Limb (tissue), 2 donors: ENCODE measurements at regions not wholly inside any gene's neighbourhood (a gene's known extent, or its start where the extent isn't known, plus 50 kb on each side); places are given as distances from the start of the nearest gene placed in this dataset.

Experiments
- DNase-seq, 2 donors: peaks; one replicate each; pipeline ENCODE4 v3.0.0-alpha.2; 2016; ENCODE audit errors: extremely low spot score in 2 of 2

DNA sequence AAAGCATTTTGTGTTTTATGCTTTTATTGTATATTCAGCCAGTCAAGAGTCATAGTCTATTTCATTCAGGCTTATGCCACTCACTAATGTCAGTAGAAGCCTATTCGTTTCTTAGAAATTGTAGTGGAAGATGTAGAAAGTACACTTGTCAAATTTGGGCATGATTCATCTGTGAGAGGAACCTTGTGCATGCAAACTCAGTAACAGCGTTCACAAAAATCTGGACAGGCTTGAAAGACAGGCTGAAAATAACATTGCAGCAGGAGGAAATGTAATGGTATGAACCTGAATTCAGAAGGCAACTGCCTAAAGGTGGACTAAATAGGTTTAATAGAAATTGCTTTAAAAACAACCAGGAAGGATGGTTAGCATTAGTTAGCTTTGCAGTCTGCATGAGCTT lies 213.5 kb downstream of the CMPK2 start:
- DNase-seq = no peak

DNA sequence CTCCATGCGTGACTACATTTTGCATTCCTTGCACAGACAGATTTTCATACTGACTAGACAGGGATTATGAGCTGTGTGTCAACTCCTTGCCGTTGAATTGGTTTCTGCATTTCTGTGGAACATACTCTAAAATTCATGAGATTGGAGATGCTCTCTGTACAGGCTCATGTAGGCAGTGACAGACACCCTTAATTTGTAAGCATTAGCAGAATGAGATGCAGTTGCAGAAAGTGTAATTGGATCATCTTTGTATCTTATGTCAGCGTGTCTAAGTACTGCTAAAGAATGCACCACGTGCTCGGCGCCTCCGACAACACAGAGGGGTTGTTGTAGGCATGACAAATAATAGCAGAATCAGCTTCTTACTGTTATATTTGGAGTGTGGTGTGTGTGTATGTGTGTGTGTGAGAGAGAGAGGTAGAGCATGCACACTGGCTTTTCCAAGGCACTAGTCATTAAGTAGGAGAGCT lies 212.4 kb downstream of the CMPK2 start:
- no peak for DNase-seq

DNA sequence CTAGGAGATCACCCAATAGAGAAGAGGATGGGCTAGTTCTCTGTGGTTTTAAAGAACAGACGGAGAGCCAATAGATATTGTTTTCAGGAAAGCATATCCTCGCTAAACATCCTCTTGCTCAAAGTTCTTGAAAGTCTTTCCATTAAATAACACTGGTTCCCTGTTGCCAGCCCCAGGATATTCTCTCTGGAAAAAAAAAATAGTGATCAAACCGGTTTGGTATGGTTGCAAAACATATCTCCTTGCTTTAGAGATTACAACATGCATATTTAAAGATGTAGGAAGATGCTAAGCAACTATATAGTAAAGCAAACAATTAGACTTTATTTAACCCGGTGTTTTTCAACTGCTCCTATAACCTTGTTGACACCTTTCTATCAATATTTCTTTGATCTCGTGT lies 211.4 kb downstream of the CMPK2 start:
- DNase-seq = no peak

DNA sequence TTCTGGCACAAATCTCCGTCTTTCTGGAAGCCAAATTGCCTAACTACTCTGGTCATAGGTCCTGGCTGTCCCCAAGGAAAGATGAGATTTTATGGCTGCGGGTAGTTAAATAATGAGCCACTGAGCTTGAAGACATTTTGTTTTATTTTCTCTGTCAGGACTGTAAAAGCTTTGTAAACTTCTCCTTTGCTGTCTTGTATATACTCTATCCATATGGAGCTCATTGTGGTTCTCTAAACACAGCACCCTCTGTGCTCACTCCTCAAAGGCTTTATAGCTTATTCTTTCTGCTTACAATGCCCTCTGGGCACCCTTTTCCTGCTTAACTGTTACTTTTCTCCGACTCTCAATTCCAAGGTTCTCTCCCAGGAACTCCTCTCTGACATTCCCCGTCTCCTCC lies 209.1 kb downstream of the CMPK2 start:
- no peak for DNase-seq

DNA sequence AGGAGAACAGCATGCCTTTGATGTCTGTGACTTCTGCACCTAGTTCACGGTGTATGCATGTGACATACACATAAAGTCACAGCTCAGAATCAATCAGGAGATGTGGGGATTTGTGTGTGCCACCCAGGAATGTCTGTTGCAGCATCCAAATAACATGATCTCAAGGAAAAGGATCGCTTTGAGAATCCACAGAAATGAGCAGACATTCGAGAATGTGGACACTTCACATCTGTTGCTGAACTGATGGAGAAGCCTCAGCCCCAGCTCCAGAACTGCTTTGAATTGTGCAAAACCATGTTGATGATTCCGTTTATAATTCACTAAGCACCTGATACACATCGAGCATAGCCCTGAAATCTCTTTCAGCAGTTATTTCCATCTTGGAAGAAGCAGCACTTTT lies 208.6 kb downstream of the CMPK2 start:
- no peak for DNase-seq

DNA sequence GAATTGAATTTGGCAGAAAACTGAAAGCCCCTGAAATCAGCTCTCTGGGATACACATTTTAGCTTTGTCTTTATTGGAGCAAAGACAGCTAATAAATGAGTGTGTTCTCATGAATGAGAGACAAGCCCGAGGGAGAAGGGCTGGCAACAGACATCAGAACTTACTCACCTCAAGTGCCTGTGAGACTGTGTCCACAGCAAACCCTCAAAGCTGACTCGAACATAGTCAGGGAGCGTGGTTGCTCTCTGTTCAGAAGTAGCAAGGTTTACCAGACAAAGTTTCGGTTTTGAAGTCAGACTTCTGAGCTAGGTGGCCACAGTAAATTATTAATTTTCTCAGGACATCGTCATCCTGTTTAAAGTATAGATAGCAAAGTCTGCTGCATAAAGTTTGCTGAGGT lies 207.9 kb downstream of the CMPK2 start:
- DNase-seq = no peak

DNA sequence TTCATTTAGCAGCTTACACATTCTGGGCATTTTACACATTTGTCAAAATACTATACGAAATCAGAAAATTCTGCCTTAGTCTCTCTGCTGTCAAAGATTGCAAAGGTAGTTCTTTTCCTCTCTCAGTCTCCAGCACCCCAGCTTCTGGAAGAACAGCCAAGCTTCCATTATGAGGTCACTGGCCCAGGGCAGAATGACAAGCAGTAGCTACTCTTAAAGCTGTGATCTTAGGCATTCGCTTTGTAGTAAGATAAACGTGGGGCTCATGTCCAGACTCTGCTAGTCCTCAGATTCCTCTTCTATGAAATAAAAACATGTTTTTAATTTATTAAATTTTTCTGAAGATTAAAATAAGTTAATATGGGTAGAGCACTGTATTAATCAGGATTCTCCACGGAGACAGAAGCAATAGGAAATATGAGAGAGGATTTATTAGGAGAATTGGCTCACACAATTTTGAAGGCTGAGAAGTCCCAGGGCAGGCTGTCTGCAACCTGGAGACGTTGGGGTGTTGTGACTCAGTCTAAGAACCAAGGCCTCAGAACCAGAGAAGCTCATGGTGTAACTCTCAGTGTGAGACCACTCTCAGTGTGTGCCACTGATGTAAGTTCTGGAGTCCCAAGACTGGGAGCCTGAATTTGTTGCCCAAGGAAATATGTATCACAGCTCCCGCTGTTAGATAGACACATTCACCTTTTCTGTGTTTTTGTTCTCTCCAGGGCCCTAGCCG lies 201.2 kb downstream of the CMPK2 start:
- no peak for DNase-seq

DNA sequence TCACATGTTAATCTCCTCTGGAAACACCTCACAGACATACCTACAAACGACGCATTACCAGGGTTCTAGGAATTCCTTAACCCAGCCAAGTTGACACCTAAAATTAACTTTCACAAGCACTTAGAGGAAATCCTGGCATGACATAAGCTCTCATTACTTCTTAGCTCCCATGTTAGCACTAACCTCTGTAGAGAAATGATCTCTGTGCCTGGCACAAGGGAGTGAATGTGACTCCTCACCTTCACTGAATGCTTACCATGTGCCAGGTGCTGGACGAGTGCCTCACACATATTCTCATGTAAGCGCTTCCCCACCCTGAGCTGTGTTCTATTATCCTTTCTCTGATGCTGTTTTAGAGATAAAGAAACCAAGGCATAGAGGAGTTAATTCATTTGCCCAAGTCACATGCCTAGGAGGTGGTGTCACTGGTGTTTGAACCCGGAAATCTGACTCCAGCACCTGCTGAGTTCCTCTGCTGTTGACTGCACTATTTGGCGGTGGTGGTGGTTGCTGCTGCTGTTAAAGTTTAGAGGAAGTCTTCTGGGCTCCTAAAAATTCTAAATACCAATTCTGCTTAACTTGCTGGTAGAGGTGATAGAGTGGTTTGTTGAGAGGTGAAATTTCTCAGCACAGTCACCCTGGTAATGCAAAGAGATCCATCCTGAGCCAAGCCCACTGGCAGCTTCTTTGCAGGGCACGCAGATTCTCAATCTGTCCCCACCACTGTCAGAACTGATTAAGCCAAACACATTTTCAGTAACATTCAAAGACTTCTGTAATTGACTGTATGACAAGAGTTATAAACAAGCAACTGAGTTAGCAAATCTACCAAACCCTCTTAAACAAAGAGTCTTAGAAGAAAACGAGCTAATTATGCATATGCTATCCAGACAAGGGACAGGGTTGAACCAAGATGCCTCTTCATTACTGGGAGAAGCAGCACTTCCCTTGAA lies 200.3 kb downstream of the CMPK2 start:
- DNase-seq = no peak

DNA sequence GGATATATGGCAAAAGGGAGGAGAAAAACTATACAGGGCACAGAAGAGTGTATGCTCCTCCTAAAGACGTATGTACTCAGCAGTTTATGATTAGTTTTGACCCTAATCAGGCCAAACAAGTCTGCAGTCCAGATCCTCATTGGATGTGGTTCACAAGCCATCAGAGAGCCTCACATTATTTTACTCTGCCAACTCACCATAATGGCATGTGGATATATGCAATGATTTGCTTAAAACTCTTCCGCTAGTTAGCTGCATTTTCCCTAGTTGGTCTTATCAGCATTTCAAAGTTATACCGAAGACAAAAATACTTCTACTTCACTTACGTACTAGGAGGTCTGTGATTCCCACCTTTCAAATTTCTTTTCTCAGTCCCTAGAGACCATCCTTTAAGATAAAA lies 198.4 kb downstream of the CMPK2 start:
- no peak for DNase-seq

DNA sequence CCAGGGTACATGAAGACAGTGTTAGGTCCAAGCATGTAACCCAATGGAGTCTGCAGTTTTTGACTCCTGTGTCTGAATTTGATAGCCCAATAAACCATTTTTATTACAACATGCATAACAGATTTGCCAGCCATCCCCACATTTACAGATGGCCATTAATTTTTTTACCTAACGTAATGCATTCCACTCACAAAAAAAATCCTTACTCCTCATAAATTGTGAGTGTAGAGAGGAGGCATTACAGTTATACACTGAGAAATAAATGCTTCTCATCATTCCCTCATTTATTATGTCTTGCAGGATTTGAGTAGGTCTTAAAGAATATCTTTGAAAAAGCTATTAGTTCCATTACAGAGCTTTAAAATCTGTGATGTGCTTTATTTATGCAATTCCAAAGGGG lies 193.8 kb downstream of the CMPK2 start:
- no peak for DNase-seq

DNA sequence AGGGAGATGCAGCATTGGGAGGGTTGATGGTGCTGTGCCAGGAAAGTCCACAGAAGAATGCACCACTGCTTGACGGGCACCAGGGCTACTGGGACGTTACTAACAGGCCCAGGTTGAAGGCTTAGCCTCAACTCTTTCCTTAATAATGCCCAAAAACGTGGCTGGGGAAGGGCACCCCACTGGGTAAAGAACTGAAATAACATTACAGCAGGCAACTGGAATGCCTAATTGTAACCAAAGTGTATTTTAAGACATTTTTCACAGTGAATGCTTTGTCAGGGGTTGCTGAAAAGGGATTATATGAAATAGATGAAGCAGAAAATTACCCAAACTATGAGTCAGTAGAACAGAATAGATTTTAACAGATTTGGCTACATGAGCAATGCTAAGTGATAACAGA lies 191.3 kb downstream of the CMPK2 start:
- no peak for DNase-seq

DNA sequence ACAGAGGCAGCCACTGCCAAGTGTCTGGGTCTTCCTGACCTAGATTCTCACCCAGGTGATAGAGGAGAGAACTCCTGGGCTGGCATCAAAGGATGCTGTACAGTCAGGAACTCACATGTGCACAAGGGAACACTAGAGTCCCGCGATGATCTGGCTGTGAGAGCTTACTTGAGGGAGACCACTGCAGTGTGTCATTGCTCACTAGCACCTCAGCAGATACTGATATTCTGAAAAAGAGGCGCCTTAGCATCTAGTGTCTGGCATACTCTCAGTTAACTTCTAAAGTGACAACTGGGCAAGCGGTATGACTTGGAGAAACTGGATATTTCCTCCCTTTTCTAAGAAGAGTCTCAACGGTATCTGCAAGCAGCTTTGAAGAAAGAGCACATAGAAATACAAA lies 189.9 kb downstream of the CMPK2 start:
- no peak for DNase-seq

DNA sequence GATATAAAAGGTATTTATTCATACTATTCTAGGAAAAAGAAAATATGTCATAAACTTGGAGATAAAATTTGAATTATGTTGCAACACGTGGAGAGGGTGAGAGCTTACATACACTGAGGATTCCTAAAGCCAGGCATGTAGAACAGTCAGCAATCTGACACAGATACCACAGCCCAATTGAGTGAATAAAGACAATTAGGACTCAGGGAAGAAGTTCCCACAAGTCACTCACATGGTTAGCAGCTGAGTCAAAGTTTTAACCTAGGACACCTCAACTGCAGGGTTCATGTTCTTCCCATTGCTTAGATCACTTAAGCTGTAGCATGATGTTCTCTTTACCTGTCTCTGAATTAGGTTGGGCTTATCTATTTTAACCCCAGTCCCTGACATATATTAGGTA lies 189.5 kb downstream of the CMPK2 start:
- DNase-seq = no peak

DNA sequence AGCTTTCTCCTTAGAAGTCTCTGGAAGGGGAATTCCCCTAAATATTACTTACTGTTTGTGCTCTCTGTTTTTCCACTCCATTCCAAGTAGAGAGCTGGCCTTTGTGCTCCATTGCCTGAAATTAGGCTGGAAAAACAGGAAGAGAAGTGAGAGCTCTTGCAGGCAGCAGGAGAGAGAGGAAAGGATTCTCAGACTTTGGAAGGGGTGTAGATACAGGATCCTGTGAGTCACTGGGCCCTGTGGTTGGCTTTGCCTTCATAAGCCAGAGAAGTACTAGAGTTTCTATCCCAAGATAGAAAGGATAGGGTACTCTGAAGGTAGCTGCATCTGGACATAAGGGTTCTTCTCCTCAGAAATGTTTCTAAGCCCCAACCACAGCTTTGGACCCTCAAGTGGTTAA lies 188.9 kb downstream of the CMPK2 start:
- DNase-seq = no peak

DNA sequence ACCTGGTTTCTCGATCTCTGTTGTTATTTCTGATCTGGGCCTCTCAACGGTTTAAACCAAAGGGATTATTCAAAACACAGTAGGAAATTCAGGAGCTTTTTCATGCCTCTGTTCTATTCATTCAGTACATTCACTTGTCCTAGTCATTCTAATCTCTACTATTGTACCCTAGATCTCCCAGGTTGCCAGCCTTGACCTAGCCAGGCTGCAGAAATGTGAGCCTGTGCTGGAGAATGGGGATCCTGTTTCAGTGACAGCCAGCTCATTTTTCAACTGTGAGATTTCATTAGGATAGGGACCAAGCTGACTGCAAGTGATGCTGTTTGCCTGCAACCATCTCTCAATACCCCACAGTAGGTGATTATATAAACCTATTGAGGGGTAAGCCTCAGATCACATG lies 186.2 kb downstream of the CMPK2 start:
- DNase-seq = no peak

DNA sequence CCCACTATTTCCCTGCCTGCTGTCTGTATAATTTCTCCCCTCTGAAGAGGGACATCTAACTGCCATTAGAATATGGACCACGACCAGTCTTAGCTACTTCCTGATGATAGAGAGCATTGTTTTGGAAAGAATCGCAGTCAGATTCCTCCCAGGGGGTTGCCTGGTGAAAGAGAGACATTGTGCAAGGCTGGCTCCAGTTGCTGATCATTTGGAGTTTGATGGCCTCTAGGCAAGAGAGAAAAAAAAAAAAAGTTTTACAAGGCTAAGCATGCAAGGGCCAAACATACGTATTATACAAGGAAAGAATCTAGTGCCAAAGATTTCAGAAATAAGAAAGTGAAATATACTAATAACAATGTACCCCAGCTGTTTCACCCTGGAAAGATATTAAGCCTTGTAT lies 182.2 kb downstream of the CMPK2 start:
- DNase-seq = no peak

DNA sequence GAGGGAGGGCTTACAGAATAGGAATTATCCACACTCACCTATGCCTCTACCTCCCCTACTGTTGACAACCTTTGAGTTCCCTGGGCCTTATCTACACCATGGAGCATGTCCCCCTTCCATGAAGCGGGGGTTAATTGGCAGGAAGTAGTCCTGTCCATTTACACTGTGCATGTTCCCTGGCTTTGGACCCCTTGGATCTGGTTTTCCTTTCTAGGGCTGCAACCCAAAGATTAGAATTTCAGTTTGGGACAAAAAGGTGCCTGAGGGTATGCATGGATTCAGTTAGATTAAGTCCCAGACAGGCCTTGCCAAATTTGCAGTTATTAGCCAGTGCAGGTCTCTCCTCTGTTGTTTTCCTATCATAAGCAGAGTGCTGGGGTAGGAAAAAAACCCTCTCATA lies 180.3 kb downstream of the CMPK2 start:
- no peak for DNase-seq

DNA sequence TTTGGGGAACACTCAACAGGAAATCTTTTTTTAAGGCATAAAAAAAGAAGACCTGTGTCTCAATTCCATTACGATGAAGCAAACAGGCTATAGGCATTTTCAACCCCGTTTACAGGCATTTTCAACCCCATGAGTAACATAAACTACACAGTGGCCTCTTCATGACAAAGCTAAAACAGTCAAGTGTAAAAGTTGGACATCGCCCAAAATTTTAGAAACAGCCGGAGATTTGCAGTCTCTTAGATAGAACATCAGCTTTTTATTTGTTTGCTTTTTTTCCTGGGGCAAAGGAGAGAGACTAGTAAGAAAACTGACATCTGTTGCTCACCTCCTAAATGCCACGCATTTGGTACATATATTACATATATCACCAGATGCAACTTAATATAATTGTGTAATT lies 173.7 kb downstream of the CMPK2 start:
- DNase-seq = peak in 1 of 2 donors; percentile 56

DNA sequence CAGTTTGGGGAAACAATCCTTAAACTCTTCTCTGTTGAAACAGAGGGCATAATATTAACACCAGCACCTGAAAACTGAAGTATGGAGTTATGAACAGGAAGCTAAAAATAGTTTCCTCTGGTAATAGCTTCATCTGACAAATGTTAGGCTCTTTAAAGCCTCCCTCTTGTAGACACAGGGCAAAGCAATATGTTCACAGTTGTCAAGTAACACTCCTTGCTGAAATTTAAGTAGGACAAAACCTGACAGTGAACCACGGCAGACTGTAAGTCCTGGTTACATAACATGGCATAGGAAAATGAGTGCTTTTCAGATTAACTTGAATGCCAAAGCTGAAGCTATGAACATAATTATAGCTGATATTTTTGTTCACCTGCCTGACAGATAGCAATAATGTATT lies 172.9 kb downstream of the CMPK2 start:
- no peak for DNase-seq

DNA sequence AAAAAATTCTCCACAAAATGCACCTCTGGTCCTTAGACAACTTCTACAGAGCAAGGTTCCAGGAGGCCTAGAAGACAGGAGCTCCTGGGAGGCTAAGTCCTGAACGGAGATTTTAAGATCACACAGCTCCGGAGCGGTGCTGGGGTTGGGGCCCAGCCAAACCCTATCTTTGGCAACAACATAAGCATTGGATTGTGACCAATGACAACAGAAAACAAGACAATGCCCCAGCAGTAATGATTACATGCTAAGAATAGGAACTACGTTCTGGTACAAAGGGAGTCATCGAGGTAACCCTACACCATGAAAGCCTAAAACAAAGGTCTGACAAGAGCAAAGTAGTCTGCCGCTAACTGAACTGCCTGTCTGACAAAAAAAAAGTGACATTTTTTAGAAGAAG lies 171.2 kb downstream of the CMPK2 start:
- no peak for DNase-seq

DNA sequence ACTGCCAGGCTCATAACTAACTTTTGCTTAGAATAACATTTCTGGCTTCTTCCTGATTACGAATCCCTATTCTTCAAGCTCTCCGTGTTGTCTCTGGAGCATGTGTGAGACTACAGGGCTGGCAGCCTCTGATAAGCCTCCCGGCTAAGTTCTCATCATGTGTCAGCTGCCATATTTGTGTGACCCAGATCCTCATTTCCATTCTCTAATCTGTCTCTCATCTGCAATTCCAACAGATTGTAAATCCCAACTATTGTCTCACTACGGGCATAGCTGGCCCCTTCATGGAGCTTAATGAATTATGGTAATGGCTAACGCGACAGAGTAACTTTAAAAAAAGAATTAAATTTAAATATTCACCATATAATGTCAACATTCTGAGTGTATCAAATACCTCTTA lies 165.4 kb downstream of the CMPK2 start:
- DNase-seq = no peak

DNA sequence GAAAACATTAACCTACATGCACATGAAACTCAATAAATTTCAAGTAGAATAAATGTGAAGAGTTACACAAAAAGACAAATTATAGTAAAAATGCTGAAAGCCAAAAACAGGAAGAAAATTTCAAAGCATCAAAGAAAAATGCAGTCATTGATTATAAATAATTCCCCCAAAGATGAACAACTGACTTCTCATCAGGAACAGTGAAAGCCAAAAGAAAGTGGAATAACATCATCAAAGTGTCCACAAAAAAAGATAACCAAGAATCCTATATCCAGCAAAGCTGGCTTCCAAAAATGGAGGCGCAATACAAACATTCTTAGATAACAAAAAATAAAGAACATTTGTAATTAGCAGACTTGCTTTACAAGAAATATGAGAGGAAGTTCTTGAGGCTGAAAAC lies 161.6 kb downstream of the CMPK2 start:
- no peak for DNase-seq

DNA sequence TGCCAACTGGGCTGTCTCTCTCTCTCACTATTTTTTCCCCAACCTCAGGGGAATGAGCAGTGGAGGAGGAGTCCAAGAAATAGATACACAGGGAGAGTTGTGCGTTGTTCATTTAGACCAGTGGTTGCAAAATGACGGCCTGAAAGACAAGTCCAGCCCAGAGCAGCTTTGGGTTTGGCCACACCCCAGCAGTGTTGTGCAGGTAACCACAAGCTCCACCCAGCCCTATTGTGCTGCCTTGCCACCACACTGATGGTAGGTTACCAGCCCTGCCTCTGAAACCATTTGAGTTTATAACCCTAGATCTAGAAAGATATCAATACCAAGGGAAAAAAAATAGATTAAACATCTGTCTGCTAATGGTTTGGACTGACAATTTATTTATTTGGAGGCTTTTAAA lies 144.3 kb downstream of the CMPK2 start:
- DNase-seq = no peak
